WERI-Rb-1 (cell line): ENCODE measurements at regions not wholly inside any gene's neighbourhood (a gene's known extent, or its start where the extent isn't known, plus 50 kb on each side); places are given as distances from the start of the nearest gene placed in this dataset.

Experiments
- DNase-seq: peaks from one replicate; pipeline ENCODE4 v3.0.0-alpha.2; 2020
- H3K27ac ChIP-seq: fragments of 250-450 bp; sonication (Bioruptor Pico); 2 replicates; pipeline ENCODE4 v1.5.1; 2020; ENCODE audit warnings: mild to moderate bottlenecking, moderate library complexity
- H3K27me3 ChIP-seq: fragments of 250-450 bp; sonication (Bioruptor Pico); 2 replicates; pipeline ENCODE4 v1.5.1; 2021; ENCODE audit warnings: mild to moderate bottlenecking, low read depth, moderate library complexity; ENCODE audit not compliant: insufficient read depth, severe bottlenecking
- H3K36me3 ChIP-seq: fragments of 250-450 bp; sonication (Bioruptor Pico); 2 replicates; pipeline ENCODE4 v1.5.1; 2020; ENCODE audit warnings: mild to moderate bottlenecking, moderate library complexity
- H3K4me3 ChIP-seq: 2 replicates; pipeline ENCODE4 v1.5.1; 2011; ENCODE audit warnings: low read depth, mild to moderate bottlenecking, control low read depth, low read length
- H3K9me3 ChIP-seq: fragments of 250-450 bp; sonication (Bioruptor Pico); 2 replicates; pipeline ENCODE4 v1.5.1; 2021; ENCODE audit warnings: mild to moderate bottlenecking, moderate library complexity; ENCODE audit not compliant: severe bottlenecking
- CTCF ChIP-seq: IDR thresholded peaks from 2 replicates; pipeline ENCODE4 v1.5.1; 2011; ENCODE audit warnings: low read depth, mild to moderate bottlenecking, control low read depth, inconsistent platforms, low read length

- no peaks in the 10 kb centered on the region for H3K36me3 ChIP-seq
- no peak overlapping the region for H3K4me3 ChIP-seq
- H3K27me3 ChIP-seq: peaks cover 90% of the 10 kb centered on the region
- no peak for TF ChIP-seq CTCF
- no peak for DNase-seq
- no peak overlapping the region for H3K27ac ChIP-seq
- no peaks in the 10 kb centered on the region for H3K9me3 ChIP-seq
These were observed 528.3 kb upstream of the ZFP42 start for GRCh38 chr4:187467224-187467623.

- no peak overlapping the region for H3K27ac ChIP-seq
- H3K4me3 ChIP-seq: no peak overlapping the region
- DNase-seq: no peak
- H3K9me3 ChIP-seq: no peaks in the 10 kb centered on the region
- TF ChIP-seq CTCF: no peak
- no peaks in the 10 kb centered on the region for H3K36me3 ChIP-seq
- H3K27me3 ChIP-seq: peaks cover 89% of the 10 kb centered on the region
These were observed 525.9 kb upstream of the ZFP42 start for GRCh38 chr4:187469627-187470026.

- no peaks in the 10 kb centered on the region for H3K9me3 ChIP-seq
- H3K4me3 ChIP-seq: no peak overlapping the region
- TF ChIP-seq CTCF: no peak
- no peaks in the 10 kb centered on the region for H3K36me3 ChIP-seq
- no peak overlapping the region for H3K27ac ChIP-seq
- peaks cover 89% of the 10 kb centered on the region for H3K27me3 ChIP-seq
- DNase-seq: no peak
These were observed 525.5 kb upstream of the ZFP42 start for GRCh38 chr4:187470061-187470460.

- Histone ChIP-seq H3K27ac (no peak overlapping the region), H3K4me3 (no peak overlapping the region), H3K36me3 (no peaks in the 10 kb centered on the region), H3K9me3 (no peaks in the 10 kb centered on the region), H3K27me3 (peaks cover 83% of the 10 kb centered on the region)
- TF ChIP-seq CTCF: no peak
- DNase-seq: no peak
These were observed 521.3 kb upstream of the ZFP42 start for GRCh38 chr4:187474238-187474637.

- H3K27me3 ChIP-seq: peaks cover 83% of the 10 kb centered on the region
- H3K27ac ChIP-seq: no peak overlapping the region
- no peak for DNase-seq
- no peak overlapping the region for H3K4me3 ChIP-seq
- H3K9me3 ChIP-seq: no peaks in the 10 kb centered on the region
- no peaks in the 10 kb centered on the region for H3K36me3 ChIP-seq
- no peak for TF ChIP-seq CTCF
These were observed 519.7 kb upstream of the ZFP42 start for GRCh38 chr4:187475901-187476300.

- Histone ChIP-seq H3K27me3 (peaks cover 82% of the 10 kb centered on the region), H3K9me3 (no peaks in the 10 kb centered on the region), H3K36me3 (no peaks in the 10 kb centered on the region), H3K27ac (no peak overlapping the region), H3K4me3 (no peak overlapping the region)
- DNase-seq: no peak
- TF ChIP-seq CTCF: no peak
These were observed 518.3 kb upstream of the ZFP42 start for GRCh38 chr4:187477224-187477623.
